A549 (cell line): ENCODE measurements at regions not wholly inside any gene's neighbourhood (a gene's known extent, or its start where the extent isn't known, plus 50 kb on each side); places are given as distances from the start of the nearest gene placed in this dataset.
"Not testable (repeated sequence)": the region's sequence is repeated elsewhere in the genome, so short reads cannot be mapped to it uniquely, and the experiment has no call there.

Experiments
- ATAC-seq, 2 experiments: fragments of 200-7000 bp in 1 of 2; fragments of >200 bp in 1 of 2; cut with Nextera tagmentation in 1 of 2; cut with Tn5 transposase in 1 of 2; 3 replicates each; pipeline versions ENCODE4 v1.8.0 to v1.9.1; 2018 to 2020; ENCODE audit warnings: mild to moderate bottlenecking in 1 of 2, moderate library complexity in 1 of 2
- CTCF ChIA-PET: fragments of 300-600 bp; sonication (Branson Sonifier 250); formaldehyde crosslinking; extraction: SDS; loops from one replicate; lab custom pipeline; 2021; ENCODE audit warnings: antibody characterized with exemption, inconsistent platforms; lab: Yijun Ruan, JAX
- POLR2A ChIA-PET: fragments of 350-600 bp; formaldehyde crosslinking; extraction: SDS; loops from one replicate; lab custom pipeline; 2021; ENCODE audit warnings: antibody characterized with exemption, inconsistent platforms; lab: Yijun Ruan, JAX
- DNase-seq, 2 experiments: peaks; one replicate each; pipeline versions ENCODE4 v3.0.0 to v3.0.0-alpha.2; 2011 to 2016; ENCODE audit warnings: low read depth in 1 of 2, low spot score in 1 of 2
- FAIRE-seq: peaks from 2 replicates; lab custom pipeline; 2011; peaks lifted over from hg19 to GRCh38; lab: Jason Lieb, UNC
- H3K27ac ChIP-seq, 2 experiments: fragments of >200 bp; sonication (Bioruptor Twin); formaldehyde crosslinking; 3 replicates each; pipeline ENCODE4 v1.5.1; 2016 to 2017
- H3K4me1 ChIP-seq: fragments of >200 bp; sonication (Bioruptor Twin); formaldehyde crosslinking; 3 replicates; pipeline ENCODE4 v1.6.1; 2016
- H3K4me2 ChIP-seq: fragments of >200 bp; sonication (Bioruptor Twin); formaldehyde crosslinking; 3 replicates; pipeline ENCODE4 v1.6.1; 2016
- H3K4me3 ChIP-seq: fragments of >200 bp; sonication (Bioruptor Twin); formaldehyde crosslinking; 3 replicates; pipeline ENCODE4 v1.5.1; 2016
- H3K9me3 ChIP-seq: fragments of >200 bp; sonication (Bioruptor Twin); formaldehyde crosslinking; 3 replicates; pipeline ENCODE4 v1.6.1; 2016
- ATOH8 ChIP-seq: fragments of 250-450 bp; sonication (Bioruptor Pico); IDR thresholded peaks from 2 replicates; pipeline ENCODE4 v1.5.0; 2020; ENCODE audit warnings: low read depth, mild to moderate bottlenecking, moderate library complexity
- CHD2 ChIP-seq: fragments of 150-350 bp; IDR thresholded peaks from 2 replicates; pipeline ENCODE4 v1.6.1; 2014; ENCODE audit warnings: low read length; ENCODE audit not compliant: partially characterized antibody
- CTCF ChIP-seq: fragments of >200 bp; sonication (Bioruptor Twin); formaldehyde crosslinking; IDR thresholded peaks from 3 replicates; pipeline ENCODE4 v1.5.1; 2016
- KDM5A ChIP-seq: fragments of 200-600 bp; sonication (generic); IDR thresholded peaks from 2 replicates; pipeline ENCODE4 v1.6.1; 2016; ENCODE audit warnings: antibody characterized with exemption, mild to moderate bottlenecking
- MAFK ChIP-seq: fragments of 450-650 bp; IDR thresholded peaks from 2 replicates; pipeline ENCODE4 v1.6.1; 2014; ENCODE audit not compliant: partially characterized antibody
- NFE2L2 ChIP-seq: fragments of 150-350 bp; conservative IDR thresholded peaks from 2 replicates; pipeline ENCODE4 v1.6.1; 2014; ENCODE audit warnings: low read length
- PBX3 ChIP-seq: IDR thresholded peaks from 2 replicates; pipeline ENCODE4 v1.6.1; 2012
- POLR2A ChIP-seq: IDR thresholded peaks from 2 replicates; pipeline ENCODE4 v1.6.1; 2012; ENCODE audit warnings: mild to moderate bottlenecking, low read length
- RAD21 ChIP-seq, 2 experiments: fragments of >200 bp in 1 of 2; sonication (Bioruptor Twin) in 1 of 2; formaldehyde crosslinking in 1 of 2; IDR thresholded peaks in 1 of 2; conservative IDR thresholded peaks in 1 of 2; 2 replicates in 1 of 2; 3 replicates in 1 of 2; pipeline ENCODE4 v1.6.1; 2012 to 2018; ENCODE audit warnings: inconsistent platforms in 1 of 2
- RARB ChIP-seq: fragments of 250-450 bp; sonication (Bioruptor Pico); IDR thresholded peaks from 2 replicates; pipeline ENCODE4 v1.8.0; 2021; ENCODE audit warnings: mild to moderate bottlenecking, moderate library complexity
- SMC3 ChIP-seq: fragments of >200 bp; sonication (Bioruptor Twin); formaldehyde crosslinking; IDR thresholded peaks from 3 replicates; pipeline ENCODE4 v1.6.1; 2018; ENCODE audit warnings: inconsistent platforms
- SREBF2 ChIP-seq: fragments of 450-650 bp; IDR thresholded peaks from 2 replicates; pipeline ENCODE4 v1.6.1; 2014; ENCODE audit warnings: mild to moderate bottlenecking, moderate library complexity
- USF2 ChIP-seq: fragments of 450-650 bp; IDR thresholded peaks from 2 replicates; pipeline ENCODE4 v1.6.1; 2014; ENCODE audit warnings: antibody characterized with exemption
- WGBS: methylation state at CpG from one replicate; pipeline ENCODE4 v1.1.6; 2017; ENCODE audit errors: missing lambda C conversion rate; 5-methylcytosine and 5-hydroxymethylcytosine counted together

GRCh38 chr11:33974804-33975203 lies 76.7 kb upstream of the CAPRIN1 start:
- Histone ChIP-seq H3K4me3 (no peak overlapping the region), H3K27ac (no peak overlapping the region), H3K4me2 (no peak overlapping the region), H3K4me1 (no peaks in the 10 kb centered on the region), H3K9me3 (no peaks in the 10 kb centered on the region)
- ChIA-PET POLR2A (no interaction called here), CTCF (interaction anchor here (1.0 to 15.6 kb wide), 5 partner anchors 9 to 168 kb away, joined by 3 to 245 read pairs (median 19); no protein-coding TSS in a partner anchor)
- ATAC-seq, result 0 out of 6 replicates have a peak, but pooled peaks of 1 of the 2 experiments have one; percentile 32
- DNase-seq, result no peak
- FAIRE-seq, result no peak
- 21% methylated on average over 4 of the region's 4 CpGs for WGBS
- TF ChIP-seq PBX3 (no peak), CTCF (no peak), KDM5A (no peak), CHD2 (no peak), POLR2A (no peak), USF2 (no peak)

GRCh38 chr11:33971530-33971929 lies 79.7 kb upstream of the LMO2 start:
- FAIRE-seq, H3K4me1 ChIP-seq, POLR2A ChIA-PET, H3K4me2 ChIP-seq, H3K9me3 ChIP-seq, H3K27ac ChIP-seq, DNase-seq, H3K4me3 ChIP-seq, ATAC-seq: not testable (repeated sequence)
- CTCF ChIA-PET, result interaction anchor here (0.6 to 15.6 kb wide), 43 partner anchors 9 to 699 kb away, joined by 3 to 245 read pairs (median 5); no protein-coding TSS in a partner anchor
- WGBS, result 70% methylated on average over 12 of the region's 12 CpGs

- ChIA-PET CTCF (interaction anchor here (0.6 to 15.6 kb wide), 46 partner anchors 8 to 699 kb away, joined by 3 to 245 read pairs (median 5); no protein-coding TSS in a partner anchor), POLR2A (no interaction called here)
- Histone ChIP-seq H3K4me3 (no peak overlapping the region), H3K4me2 (no peak overlapping the region), H3K27ac (no peak overlapping the region), H3K4me1 (no peaks in the 10 kb centered on the region), H3K9me3 (no peaks in the 10 kb centered on the region)
- 21% methylated on average over 8 of the region's 8 CpGs for WGBS
- TF ChIP-seq NFE2L2 (no peak), ATOH8 (CRISPR knock-in tag) (no peak), SMC3 (peak; percentile 86), RARB (no peak), SREBF2 (no peak), MAFK (peak; percentile 62), RAD21 (conservative IDR thresholded peaks at IDR 0.05 in 1 of 2, IDR thresholded peaks at IDR 0.05 in 1 of 2) (peak; percentile 84 to 92), CTCF (peak; percentile 76)
- peak; percentile 55 to 66 for DNase-seq
- peak; percentile 89 to 97 for ATAC-seq
- peak; percentile 80 for FAIRE-seq
Observed at GRCh38 chr11:33970984-33971466, 79.1 kb upstream of the LMO2 start.
